ENCODE measurements at regions not wholly inside any gene's neighbourhood (a gene's known extent, or its start where the extent isn't known, plus 50 kb on each side); places are given as distances from the start of the nearest gene placed in this dataset.

DNA sequence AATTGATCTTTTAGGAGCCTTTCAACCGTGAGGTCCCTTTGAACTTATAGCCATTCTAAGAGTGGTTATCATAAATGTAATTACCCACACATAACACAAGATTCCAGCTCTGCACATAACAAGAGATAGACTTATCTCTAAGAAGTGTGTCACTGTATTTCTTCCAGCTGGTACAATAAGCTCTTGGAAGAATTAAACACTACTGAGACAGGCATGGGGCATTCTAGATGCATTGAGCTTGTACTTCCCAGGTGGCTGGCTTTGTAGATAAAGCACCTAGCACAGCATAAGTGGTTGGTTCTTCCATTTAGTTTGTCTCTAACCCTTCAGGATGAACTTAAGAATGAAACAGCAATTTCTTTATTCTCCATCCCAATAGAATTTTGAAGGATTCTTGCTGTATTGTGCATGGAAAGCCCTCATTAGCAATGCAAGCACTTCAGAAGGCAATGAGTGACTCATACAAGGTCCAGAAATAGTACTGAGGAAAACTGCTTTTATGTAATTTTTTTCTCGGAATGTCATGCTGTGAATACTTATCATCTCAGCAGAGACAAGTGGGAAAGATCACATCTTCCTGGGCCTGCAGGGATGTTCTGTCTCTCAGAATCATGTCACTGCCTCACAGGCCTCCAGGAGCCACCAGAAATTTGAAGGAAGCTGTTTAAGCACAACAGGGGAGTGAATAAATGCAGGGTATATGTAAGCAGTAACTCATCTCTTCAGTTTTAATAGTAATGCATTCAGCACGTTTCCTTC lies 91.1 kb upstream of the CD180 start:
- no peak for TF ChIP-seq POLR2A (IDR thresholded peaks at IDR 0.05)
- TF ChIP-seq, protein P1, sequence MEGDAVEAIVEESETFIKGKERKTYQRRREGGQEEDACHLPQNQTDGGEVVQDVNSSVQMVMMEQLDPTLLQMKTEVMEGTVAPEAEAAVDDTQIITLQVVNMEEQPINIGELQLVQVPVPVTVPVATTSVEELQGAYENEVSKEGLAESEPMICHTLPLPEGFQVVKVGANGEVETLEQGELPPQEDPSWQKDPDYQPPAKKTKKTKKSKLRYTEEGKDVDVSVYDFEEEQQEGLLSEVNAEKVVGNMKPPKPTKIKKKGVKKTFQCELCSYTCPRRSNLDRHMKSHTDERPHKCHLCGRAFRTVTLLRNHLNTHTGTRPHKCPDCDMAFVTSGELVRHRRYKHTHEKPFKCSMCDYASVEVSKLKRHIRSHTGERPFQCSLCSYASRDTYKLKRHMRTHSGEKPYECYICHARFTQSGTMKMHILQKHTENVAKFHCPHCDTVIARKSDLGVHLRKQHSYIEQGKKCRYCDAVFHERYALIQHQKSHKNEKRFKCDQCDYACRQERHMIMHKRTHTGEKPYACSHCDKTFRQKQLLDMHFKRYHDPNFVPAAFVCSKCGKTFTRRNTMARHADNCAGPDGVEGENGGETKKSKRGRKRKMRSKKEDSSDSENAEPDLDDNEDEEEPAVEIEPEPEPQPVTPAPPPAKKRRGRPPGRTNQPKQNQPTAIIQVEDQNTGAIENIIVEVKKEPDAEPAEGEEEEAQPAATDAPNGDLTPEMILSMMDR (IDR thresholded peaks at IDR 0.05): no peak
- TF ChIP-seq POLR2AphosphoS5 (IDR thresholded peaks at IDR 0.05; ENCODE audit: insufficient read depth in 1 of 2, low read depth in 1 of 2): no peak

All from vagina (tissue), 2 donors.